ENCODE measurements at regions not wholly inside any gene's neighbourhood (a gene's known extent, or its start where the extent isn't known, plus 50 kb on each side); places are given as distances from the start of the nearest gene placed in this dataset.
"Not testable (repeated sequence)": the region's sequence is repeated elsewhere in the genome, so short reads cannot be mapped to it uniquely, and the experiment has no call there.

GRCh38 chr2:4988444-4988843 lies 703.7 kb upstream of the SOX11 start:
- not testable (repeated sequence) for DNase-seq (ENCODE audit: low spot score)

DNA sequence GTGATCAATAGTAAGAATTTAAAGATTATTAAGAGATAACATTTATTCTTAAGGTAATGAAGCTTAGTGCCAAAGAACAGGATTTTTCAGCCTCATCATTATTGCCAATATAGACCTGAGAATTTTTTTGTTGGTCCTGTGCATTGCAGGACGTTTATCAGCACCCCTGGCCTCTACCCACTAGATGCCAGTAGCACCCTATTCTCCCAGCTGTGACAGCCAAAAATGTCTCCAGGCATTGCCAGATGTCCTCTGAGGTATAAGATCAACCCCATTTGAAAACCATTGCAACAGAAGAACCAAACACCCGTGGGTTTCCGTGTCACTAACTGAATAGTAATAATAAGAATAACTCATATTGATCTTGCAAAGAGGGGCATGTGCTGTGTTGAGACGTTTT lies 700.0 kb upstream of the SOX11 start:
- DNase-seq (ENCODE audit: low spot score): no peak

GRCh38 chr2:4995466-4995865 lies 696.7 kb upstream of the SOX11 start:
- no peak for DNase-seq (ENCODE audit: low spot score)

- no peak for DNase-seq (ENCODE audit: low spot score)
Measured at GRCh38 chr2:5007596-5007995, 684.6 kb upstream of the SOX11 start.

- DNase-seq (ENCODE audit: low spot score): no peak
Measured at GRCh38 chr2:5019324-5019723, 672.9 kb upstream of the SOX11 start.

DNA sequence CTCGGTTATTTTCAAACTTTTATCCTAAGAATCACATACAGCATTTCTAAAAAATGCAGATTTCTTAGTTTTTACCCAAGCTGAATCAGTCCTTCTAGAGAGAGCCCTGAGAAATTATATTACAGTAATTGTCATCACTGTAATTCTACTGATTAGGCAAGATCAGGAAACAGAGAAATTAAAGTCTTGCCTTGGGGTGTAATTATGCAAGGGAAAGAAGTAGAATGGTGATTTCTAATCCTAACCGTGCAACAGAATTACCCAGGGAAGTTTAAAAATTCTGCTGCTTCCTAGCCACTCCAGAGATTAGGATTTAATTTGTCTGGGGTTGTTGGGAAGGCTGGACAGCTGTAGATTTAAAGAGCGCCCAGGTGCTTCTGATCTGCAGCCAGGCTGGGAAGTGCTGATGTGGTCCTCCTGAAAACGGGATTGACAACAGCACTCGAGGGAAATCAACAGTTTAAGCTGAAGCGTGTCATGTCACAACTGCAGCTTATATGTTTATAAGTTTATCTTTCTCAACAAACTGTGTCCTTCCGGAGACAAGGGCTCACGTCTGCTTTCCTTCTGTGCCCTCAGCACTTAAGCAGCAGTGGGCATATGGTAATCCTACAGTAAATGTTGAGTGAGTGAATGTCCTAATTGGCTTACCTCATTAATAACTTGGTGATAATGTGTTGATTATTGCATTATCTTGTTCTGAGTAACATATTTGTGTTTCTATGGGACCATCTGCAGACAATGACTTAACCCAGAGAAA lies 671.9 kb upstream of the SOX11 start:
- DNase-seq (ENCODE audit: low spot score): no peak

DNA sequence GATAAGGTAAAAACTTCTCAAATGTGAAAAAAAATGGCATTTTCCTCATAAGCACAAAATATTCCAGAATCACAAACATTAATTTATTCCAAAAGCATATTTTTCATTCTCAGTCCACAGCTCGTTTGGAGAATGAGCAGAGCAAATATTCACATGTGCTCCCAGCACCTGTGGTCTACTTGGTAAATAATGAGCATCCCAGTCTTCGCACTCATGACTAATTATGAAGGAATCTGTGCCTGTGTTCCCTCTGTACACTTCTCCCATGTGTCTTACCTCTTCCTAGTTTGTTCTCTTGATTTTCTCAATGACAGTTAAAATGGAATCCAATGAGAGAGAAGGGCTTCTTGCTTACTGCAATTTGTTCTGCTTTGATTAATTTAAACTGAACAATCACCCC lies 671.0 kb upstream of the SOX11 start:
- no peak for DNase-seq (ENCODE audit: low spot score)

- no peak for DNase-seq (ENCODE audit: low spot score)
Measured at GRCh38 chr2:5022061-5022460, 670.1 kb upstream of the SOX11 start.

- DNase-seq (ENCODE audit: low spot score): not testable (repeated sequence)
Measured at GRCh38 chr2:5022708-5023635, 669.2 kb upstream of the SOX11 start.

- no peak for DNase-seq (ENCODE audit: low spot score)
Measured at GRCh38 chr2:5026571-5027234, 665.5 kb upstream of the SOX11 start.

GRCh38 chr2:5035057-5035488 lies 657.1 kb upstream of the SOX11 start:
- DNase-seq (ENCODE audit: low spot score): no peak

DNA sequence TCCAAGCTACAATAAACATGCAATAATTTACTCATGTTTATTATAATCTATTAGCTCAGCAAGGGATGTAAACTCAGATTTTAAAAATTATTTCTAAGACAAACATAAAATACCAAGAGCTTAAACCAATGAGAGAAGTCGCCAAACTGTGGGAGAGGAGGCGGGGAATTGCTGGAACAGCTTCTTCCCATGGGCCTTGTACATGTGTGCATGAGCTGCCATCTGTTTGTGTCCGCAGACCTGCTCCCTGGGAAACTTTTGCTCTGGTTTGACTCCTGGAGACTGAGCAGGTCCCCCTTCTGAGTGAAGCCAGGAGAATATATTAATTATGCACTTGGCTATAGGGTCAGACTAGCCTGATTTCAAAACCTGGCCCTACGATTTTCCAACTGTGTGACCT lies 655.9 kb upstream of the SOX11 start:
- no peak for DNase-seq (ENCODE audit: low spot score)

DNA sequence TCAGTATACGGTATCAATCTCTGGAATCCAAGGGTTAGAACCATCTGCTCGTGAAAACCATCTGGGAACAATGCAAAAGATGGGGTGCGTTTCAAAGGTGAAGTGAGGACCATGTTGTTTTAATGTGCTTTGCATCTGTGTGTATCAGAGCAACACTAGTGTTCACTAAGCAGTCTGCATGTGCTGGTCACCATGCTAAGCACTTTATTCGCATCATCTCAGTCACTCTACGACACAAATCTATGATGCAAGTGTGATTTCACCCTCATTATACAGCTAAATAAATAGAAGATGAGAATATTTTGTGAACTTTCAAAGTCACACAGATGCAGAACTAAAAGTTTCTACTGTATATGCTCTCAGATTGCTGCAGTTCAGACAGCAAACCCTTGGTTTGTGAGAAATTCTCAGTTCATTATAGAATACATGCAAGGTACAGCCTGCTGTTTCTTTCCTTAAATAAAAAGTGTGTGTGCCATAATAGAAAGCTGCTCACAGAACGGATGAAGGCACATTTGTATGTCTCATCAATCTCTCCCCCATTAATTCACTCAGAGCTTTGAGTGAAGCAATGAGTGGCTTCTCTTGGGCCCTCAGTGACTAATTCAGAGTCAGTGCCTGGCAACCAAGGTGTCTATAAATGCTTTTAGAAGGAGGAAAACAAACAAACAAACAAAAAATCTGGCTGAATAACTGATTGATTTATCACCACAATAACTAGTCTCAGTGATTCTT lies 652.8 kb upstream of the SOX11 start:
- DNase-seq (ENCODE audit: low spot score): no peak

GRCh38 chr2:5040571-5040970 lies 651.6 kb upstream of the SOX11 start:
- DNase-seq (ENCODE audit: low spot score): no peak

GRCh38 chr2:5041501-5041900 lies 650.7 kb upstream of the SOX11 start:
- DNase-seq (ENCODE audit: low spot score): no peak

DNA sequence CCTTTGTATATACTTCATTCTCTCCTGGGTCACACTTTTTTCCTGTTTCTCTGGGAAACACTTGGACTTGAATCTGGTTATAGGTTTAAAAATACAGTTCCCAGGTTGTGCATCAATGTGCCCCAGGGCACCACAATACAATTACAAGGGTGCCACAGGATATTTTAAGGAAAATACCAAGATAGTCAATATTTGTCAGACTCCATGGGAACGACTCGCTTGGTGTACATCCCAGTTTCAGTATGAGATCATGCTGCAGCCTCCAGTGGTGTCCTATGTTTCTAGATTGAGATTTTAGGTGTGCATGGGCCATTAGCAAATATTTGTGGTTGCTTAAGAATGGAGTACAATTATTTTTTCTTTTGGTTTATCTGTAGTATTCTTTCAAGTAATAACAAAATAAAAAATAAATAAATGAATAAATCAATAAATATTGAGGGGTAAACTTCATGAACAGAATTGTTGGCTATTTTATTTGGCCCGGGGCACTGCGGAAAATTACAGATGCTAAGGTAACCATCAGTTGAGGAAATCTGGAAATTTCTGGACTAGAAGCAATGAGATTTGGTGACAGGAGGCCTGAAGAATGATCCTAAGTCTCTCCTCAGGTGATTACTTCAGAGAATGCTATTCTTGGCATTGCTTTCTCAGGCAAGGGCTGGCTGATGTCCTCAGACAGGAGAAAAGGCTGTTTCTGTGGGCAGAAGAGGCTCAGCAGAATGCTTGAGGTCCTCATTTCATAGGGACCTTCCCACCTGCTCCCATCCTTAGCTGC lies 649.3 kb upstream of the SOX11 start:
- no peak for DNase-seq (ENCODE audit: low spot score)

DNA sequence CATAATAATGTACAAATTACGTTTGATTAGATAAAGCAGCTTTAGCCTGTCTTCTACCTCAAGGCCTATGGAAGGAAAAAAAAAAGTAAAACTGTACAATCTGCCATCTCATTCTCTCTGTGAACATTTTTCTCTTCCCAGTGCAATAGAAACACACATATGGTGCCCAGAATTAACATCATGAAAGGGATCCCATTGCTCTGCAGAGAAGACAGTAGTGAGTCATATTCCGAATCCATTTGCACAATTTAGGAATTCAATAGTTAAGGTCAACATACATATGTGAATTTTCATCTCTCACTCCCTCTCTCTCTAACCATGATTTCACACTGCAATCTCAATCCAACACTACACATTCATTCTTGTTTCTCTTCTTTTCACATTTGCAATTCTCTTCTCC lies 640.9 kb upstream of the SOX11 start:
- no peak for DNase-seq (ENCODE audit: low spot score)

DNA sequence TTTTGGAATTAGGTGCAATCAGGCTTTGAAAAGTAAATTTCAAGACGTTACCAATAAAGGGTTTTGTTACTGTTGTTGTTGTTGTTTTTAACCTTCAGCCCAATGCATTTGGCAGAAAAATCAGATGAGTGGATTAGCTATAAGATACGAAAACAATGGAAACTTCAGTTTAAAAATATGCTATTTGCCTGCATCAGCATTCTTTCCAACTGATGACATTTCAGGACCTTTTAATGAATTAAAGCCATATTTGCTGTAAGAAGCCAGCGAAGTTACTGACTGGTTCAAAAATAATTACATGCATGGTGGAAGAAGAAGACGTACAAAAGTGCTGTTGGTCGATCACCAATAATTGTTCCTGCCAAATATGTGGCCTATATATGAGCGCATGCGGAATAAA lies 639.3 kb upstream of the SOX11 start:
- DNase-seq (ENCODE audit: low spot score): no peak

- DNase-seq (ENCODE audit: low spot score): no peak
Measured at GRCh38 chr2:5057891-5058351, 634.3 kb upstream of the SOX11 start.

DNA sequence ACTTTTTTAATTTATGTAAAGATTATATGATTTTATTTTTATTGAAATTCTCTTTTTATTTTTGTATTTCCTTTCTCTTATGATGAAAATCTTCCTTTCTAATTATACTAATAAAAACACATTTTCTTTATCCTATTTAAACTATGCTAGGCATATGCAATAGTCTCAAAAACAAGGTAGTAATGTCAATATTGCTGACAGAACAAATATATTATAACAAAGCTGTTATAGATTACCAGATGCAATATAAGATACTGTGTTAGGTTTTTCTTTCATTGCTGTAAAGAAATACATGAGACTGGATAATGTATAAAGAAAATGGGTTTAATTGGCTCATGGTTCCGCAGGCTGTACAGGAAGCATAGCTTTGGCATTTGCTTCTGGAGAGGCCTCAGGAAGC lies 631.2 kb upstream of the SOX11 start:
- no peak for DNase-seq (ENCODE audit: low spot score)

DNA sequence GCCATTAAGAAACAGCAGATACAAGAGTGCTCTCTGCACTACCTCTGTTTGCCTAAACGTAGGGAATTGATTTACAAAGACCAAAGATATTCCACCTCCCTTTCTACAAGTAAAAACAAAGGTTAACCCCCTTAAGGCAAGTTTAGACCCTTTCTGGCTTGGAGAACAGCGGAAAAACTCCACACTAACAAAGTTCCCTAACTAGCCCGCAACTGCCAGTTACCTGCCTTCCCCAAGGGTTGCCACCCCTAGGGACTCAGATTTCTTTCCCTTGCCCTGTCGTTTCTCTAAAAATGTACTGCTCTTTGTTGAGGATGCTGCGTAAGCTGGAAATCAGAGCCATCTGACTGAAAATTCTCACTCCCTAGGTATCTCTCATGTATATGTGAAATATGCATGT lies 627.5 kb upstream of the SOX11 start:
- DNase-seq (ENCODE audit: low spot score): no peak
